ENCODE measurements at regions not wholly inside any gene's neighbourhood (a gene's known extent, or its start where the extent isn't known, plus 50 kb on each side); places are given as distances from the start of the nearest gene placed in this dataset.

DNA sequence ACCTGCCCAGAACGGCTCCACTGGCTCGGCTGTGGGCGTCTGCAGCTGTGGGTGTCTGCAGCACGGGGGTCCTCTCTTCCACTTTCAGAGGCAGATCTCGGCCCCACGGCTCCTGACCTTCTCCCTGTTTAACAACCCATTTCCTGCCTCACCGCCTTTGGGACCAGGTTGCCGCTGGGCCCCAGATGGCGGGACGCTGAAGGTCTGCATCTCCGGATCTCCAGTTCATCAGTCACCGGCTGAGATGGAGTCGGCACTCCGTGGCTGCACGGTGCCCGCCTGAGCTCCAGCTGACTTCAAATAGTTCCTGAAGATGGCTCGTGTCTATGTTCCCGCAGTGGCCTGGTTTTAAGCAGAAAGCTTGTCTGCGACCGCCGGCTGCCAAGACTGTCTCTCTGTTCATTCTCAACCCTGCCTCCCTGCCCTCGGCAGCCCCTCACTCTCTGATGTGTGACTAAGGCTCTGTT, 475.9 kb downstream of the BRD1 start:
- TF ChIP-seq, protein P1, sequence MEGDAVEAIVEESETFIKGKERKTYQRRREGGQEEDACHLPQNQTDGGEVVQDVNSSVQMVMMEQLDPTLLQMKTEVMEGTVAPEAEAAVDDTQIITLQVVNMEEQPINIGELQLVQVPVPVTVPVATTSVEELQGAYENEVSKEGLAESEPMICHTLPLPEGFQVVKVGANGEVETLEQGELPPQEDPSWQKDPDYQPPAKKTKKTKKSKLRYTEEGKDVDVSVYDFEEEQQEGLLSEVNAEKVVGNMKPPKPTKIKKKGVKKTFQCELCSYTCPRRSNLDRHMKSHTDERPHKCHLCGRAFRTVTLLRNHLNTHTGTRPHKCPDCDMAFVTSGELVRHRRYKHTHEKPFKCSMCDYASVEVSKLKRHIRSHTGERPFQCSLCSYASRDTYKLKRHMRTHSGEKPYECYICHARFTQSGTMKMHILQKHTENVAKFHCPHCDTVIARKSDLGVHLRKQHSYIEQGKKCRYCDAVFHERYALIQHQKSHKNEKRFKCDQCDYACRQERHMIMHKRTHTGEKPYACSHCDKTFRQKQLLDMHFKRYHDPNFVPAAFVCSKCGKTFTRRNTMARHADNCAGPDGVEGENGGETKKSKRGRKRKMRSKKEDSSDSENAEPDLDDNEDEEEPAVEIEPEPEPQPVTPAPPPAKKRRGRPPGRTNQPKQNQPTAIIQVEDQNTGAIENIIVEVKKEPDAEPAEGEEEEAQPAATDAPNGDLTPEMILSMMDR (IDR thresholded peaks at IDR 0.05; ENCODE audit: low read depth, low read length, missing control alignments) = no peak
- no peak overlapping the region for H3K4me3 ChIP-seq (ENCODE audit: low read depth, low read length)
- DNase-seq (ENCODE audit: low read depth) = no peak

DNA sequence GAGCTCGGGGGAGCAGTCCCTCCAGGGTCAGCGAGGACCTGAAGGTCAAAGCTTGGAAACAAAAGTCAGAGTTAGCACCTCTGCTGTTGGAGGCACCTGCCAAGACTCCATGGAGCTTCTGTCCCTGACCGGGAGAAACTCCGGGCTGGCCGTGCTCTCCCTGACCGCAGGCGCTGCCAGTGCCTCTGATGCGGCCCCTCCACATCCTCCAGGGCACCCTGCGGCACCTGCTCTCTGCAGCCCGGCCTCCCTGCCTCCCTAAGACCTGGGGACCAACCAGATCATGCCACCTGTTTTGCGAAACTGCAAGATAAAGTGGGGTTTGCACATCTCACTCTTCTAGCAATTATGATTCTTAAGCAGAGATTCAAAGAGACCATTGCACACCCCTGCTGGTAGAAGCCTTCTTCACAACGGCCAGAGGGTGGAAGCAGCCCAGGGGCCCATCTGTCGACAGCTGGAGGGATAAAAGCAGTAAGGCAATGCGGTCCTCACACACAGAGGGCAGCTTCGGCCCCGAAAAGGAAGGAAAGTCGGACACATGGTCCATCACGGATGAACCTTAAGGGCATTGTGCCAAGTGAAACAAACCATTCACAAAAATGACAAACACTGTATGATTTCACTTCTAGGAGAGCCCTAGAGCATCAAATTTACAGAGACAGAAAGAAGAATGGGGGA, 477.1 kb downstream of the BRD1 start:
- H3K4me3 ChIP-seq (ENCODE audit: low read depth, low read length) = no peak overlapping the region
- no peak for DNase-seq (ENCODE audit: low read depth)
- TF ChIP-seq, protein P1 (IDR thresholded peaks at IDR 0.05; ENCODE audit: low read depth, low read length, missing control alignments) = peak; percentile 6

DNA sequence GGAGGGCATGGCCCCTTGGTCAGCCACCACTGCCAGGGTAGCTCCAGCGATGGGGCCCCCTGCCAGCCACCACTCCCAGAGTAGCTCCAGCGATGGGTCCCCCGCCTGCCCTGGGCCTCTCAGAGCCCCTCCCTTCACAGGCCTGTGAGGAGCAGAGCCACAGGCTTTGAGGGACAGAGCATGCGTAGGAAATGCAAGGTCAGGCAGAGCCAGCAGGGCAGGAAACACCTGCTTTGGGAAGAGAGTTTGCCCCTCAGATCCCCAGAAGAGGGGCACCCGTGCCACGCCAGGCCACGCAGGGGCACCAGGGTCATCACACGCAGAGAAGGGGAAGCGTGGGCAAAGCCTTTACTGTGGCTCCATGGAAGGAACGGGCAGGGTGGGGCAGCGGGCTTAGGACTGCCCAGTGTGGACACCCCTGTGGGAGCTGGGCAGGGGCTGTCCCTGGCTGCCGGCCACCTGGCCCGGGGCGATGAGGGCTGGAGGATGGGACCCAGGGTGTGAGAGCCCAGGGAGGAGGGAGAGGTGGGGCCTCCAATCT, 477.8 kb downstream of the BRD1 start:
- H3K4me3 ChIP-seq (ENCODE audit: low read depth, low read length) = no peak overlapping the region
- DNase-seq (ENCODE audit: low read depth) = no peak
- TF ChIP-seq, protein P1 (IDR thresholded peaks at IDR 0.05; ENCODE audit: low read depth, low read length, missing control alignments) = no peak

DNA sequence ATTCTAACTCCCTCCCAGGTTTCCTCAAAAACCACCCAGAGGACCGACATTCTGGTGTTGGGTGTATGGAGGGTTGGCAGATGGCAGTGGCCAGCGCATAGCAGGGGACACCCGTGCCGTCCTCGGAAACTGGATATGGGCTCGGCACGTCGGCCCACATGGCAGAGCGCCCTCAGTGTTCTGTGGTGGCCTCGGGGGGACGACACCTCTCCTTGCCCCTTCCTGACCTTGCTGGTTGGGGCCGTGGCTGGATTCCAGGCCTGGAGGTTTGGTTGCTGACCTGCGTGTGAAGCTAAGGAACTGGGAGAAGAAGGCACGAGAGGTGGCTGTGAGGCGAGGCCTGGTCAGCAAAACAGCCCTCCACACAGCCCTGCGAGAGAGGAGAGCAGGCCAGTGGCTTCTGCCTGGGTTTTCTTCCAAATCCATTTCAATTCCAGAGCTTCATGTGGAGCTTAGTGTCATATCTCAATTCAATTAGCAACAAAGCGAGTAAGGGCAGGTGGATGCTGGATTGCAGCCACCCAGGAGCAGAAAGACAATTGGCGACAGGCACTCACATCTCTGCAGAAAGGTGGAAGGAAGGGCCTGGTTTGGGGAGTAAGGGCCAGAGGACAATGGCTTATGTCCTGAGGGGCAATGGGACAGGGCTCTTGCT, 478.4 kb downstream of the BRD1 start:
- TF ChIP-seq, protein P1 (IDR thresholded peaks at IDR 0.05; ENCODE audit: low read depth, low read length, missing control alignments) = no peak
- H3K4me3 ChIP-seq (ENCODE audit: low read depth, low read length) = no peak overlapping the region
- DNase-seq (ENCODE audit: low read depth) = no peak

DNA sequence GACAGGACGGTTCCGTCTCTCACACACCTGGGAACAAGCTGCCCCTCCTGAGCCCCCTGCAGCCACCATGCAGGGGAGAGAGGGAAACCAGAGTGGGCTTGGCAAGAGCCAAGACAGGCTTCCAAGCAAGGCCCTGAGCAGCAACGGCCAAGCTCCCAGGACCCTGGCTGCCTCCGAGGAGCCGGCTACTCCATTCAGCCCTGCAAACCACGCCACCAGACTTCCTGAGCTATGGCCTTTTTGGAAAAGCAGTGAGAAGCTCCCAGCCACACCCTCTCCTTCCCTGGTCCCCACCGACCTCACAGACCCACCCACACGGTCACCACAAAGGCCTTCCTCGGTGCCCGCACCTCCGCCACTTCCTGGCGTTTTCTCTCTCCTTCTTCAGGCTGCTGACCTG, 479.0 kb downstream of the BRD1 start:
- TF ChIP-seq, protein P1 (IDR thresholded peaks at IDR 0.05; ENCODE audit: low read depth, low read length, missing control alignments) = no peak
- DNase-seq (ENCODE audit: low read depth) = no peak
- H3K4me3 ChIP-seq (ENCODE audit: low read depth, low read length) = no peak overlapping the region

DNA sequence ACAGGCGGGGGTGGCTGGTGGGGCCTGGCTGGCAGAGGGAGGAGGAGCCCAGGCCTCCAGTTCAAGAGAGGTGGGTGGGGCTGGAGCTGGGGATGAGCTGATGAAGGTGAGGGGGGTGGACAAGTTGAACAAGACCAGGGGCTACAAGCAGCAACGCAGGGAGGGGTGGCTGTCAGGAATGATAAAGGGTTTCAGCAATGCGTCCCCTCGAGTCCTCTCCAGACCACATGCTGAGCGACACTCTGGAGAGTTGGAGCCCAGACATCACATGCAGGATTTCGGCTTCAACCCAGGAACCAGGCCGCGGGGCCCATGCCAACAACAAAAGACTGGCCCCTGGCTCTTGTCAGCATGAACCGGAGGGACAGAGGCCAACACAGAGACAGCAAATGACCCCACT, 480.3 kb downstream of the BRD1 start:
- DNase-seq (ENCODE audit: low read depth) = no peak
- H3K4me3 ChIP-seq (ENCODE audit: low read depth, low read length) = no peak overlapping the region
- TF ChIP-seq, protein P1 (IDR thresholded peaks at IDR 0.05; ENCODE audit: low read depth, low read length, missing control alignments) = no peak
